Chondrocyte (in vitro differentiated cells): ENCODE measurements at regions not wholly inside any gene's neighbourhood (a gene's known extent, or its start where the extent isn't known, plus 50 kb on each side); places are given as distances from the start of the nearest gene placed in this dataset.

Source experiments
- DNase-seq: peaks from one replicate; pipeline ENCODE4 v3.0.0; 2021; ENCODE audit warnings: mixed read lengths, low spot score
- H3K27ac Mint-ChIP-seq: one replicate; pipeline ENCODE4 v1.8.0; 2021; ENCODE audit warnings: mild to moderate bottlenecking, moderate library complexity, mixed read lengths; ENCODE audit not compliant: unreplicated experiment
- H3K27me3 Mint-ChIP-seq: 2 replicates; pipeline ENCODE4 v1.8.0; 2021; ENCODE audit warnings: low read depth, mixed read lengths
- H3K36me3 Mint-ChIP-seq: 2 replicates; pipeline ENCODE4 v1.8.0; 2021; ENCODE audit warnings: low read depth, mixed read lengths
- H3K4me1 Mint-ChIP-seq: 2 replicates; pipeline ENCODE4 v1.8.0; 2021; ENCODE audit warnings: low read depth, mild to moderate bottlenecking, mixed read lengths
- H3K4me3 Mint-ChIP-seq: one replicate; pipeline ENCODE4 v1.8.0; 2021; ENCODE audit warnings: mild to moderate bottlenecking, moderate library complexity, mixed read lengths; ENCODE audit not compliant: unreplicated experiment
- H3K9me3 Mint-ChIP-seq: 2 replicates; pipeline ENCODE4 v1.8.0; 2021; ENCODE audit warnings: low read depth, mixed read lengths
- CTCF ChIP-seq: fragments of 200-600 bp; sonication (generic); IDR thresholded peaks from 2 replicates; pipeline ENCODE4 v1.5.0; 2021; ENCODE audit warnings: antibody characterized with exemption, mild to moderate bottlenecking, moderate library complexity

DNA sequence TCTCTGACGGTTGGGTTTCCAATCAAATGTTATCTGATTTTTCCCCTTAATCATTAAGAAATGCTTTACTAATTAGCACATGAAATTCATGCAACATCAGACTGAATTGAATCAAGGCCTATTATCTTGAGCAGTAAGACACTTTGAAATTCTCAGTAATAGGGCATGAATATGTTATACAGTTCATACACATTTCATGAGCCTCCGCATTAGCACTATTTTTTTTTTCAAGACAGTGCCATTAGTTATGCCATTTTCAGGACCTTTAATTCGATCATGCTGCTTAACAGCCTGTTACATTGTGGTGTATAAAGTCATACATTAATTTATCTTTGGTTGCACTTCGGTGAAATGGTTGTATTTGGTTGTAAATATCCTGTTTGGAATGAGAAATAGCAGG, 862.6 kb upstream of the GOT2 start:
- H3K27ac Mint-ChIP-seq, result no peak overlapping the region
- no peaks in the 10 kb centered on the region for H3K36me3 Mint-ChIP-seq
- H3K4me1 Mint-ChIP-seq, result peaks cover 16% of the 10 kb centered on the region
- no peak for TF ChIP-seq CTCF
- no peak overlapping the region for H3K4me3 Mint-ChIP-seq
- DNase-seq, result no peak
- H3K9me3 Mint-ChIP-seq, result no peaks in the 10 kb centered on the region
- H3K27me3 Mint-ChIP-seq, result no peaks in the 10 kb centered on the region

DNA sequence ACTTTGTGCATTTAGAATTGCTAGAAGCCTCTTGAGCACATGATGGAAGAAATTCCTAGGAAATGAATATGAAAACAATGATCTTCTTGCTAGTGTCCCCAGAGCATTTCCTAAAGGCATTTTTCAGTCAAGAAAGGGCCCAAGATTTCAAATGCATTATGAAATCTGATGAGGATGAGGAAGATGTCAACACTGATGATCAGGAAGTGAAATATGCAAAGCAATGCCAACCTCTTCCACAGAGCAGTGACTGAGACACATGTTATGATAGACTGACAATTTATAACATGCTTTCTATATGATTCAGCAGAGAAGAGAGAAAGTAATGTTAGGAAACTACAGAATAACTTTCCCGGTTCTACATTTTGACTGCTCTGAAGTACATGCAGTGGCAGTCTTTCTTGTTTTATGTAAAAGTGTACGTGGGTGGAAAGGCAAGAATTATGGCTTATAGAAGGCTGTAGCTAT, 859.1 kb upstream of the GOT2 start:
- Mint-ChIP-seq H3K4me3 (no peak overlapping the region), H3K4me1 (peaks cover 20% of the 10 kb centered on the region), H3K36me3 (no peaks in the 10 kb centered on the region), H3K27me3 (no peaks in the 10 kb centered on the region), H3K9me3 (no peaks in the 10 kb centered on the region), H3K27ac (peak overlapping the region; percentile 45)
- TF ChIP-seq CTCF, result peak; percentile 6
- DNase-seq, result no peak

GRCh38 chr16:59591480-59591879, 857.4 kb upstream of the GOT2 start:
- no peak for DNase-seq

DNA sequence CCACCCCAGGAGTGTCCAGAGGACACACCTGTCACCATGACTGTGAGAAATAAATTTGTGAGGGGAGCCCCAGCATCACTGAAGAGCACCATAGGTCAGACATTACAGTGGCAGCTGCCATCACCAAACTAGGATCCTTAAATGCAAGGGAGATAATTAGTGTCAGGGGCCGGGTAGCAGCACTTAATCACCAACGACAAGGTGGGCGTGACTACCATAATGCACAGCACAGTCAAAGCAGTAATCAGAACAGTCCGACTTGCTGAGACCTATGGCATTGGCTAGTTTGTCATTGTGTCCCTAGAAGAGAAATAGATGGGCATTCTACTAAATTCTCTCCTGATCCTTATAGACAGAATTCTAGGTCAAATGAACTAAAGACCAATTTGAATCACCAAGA, 856.7 kb upstream of the GOT2 start:
- no peaks in the 10 kb centered on the region for H3K9me3 Mint-ChIP-seq
- no peaks in the 10 kb centered on the region for H3K36me3 Mint-ChIP-seq
- H3K27me3 Mint-ChIP-seq, result no peaks in the 10 kb centered on the region
- H3K4me1 Mint-ChIP-seq, result peaks cover 20% of the 10 kb centered on the region
- TF ChIP-seq CTCF, result no peak
- DNase-seq, result no peak
- H3K4me3 Mint-ChIP-seq, result no peak overlapping the region
- no peak overlapping the region for H3K27ac Mint-ChIP-seq

More at GRCh38 chr16:59591480-59591879, 857.4 kb upstream of the GOT2 start:
- H3K27ac Mint-ChIP-seq, result no peak overlapping the region
- TF ChIP-seq CTCF, result peak; percentile 64
- H3K36me3 Mint-ChIP-seq, result no peaks in the 10 kb centered on the region
- peaks cover 20% of the 10 kb centered on the region for H3K4me1 Mint-ChIP-seq
- no peaks in the 10 kb centered on the region for H3K9me3 Mint-ChIP-seq
- no peak overlapping the region for H3K4me3 Mint-ChIP-seq
- H3K27me3 Mint-ChIP-seq, result no peaks in the 10 kb centered on the region

DNA sequence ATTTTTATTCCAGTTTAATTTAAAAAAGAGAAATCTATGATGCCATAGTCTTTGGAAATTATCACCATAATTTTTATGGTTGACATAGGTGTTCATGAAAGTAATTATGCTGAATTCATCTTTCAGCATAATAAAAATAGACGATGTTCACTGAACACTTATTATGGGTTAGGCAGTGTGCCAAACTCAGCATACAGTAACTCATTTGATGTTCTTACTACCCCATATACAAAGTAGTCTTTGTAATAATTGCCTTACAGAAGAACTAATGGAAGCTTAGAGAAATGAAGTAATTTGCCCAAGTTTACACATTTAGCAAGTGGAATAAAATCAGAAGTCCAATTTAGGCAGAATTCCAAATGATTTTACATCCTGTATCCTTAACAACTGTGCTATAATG, 852.2 kb upstream of the GOT2 start:
- no peak overlapping the region for H3K4me3 Mint-ChIP-seq
- peaks cover under 1% of the 10 kb centered on the region for H3K4me1 Mint-ChIP-seq
- H3K27me3 Mint-ChIP-seq, result no peaks in the 10 kb centered on the region
- TF ChIP-seq CTCF, result no peak
- H3K27ac Mint-ChIP-seq, result no peak overlapping the region
- no peaks in the 10 kb centered on the region for H3K36me3 Mint-ChIP-seq
- no peaks in the 10 kb centered on the region for H3K9me3 Mint-ChIP-seq
- DNase-seq, result no peak
